Upper lobe of left lung (tissue), 4 donors: ENCODE measurements at regions not wholly inside any gene's neighbourhood (a gene's known extent, or its start where the extent isn't known, plus 50 kb on each side); places are given as distances from the start of the nearest gene placed in this dataset.

ENCODE experiments used
- POLR2A ChIP-seq, 4 donors: fragments of 450-650 bp; IDR thresholded peaks; one replicate each; pipeline ENCODE4 v1.5.1; 2016 to 2017; ENCODE audit warnings: antibody characterized with exemption in 4 of 4, mild to moderate bottlenecking in 2 of 4
- POLR2AphosphoS5 ChIP-seq, 2 donors: sonication (generic); formaldehyde crosslinking; IDR thresholded peaks; one replicate each; pipeline ENCODE4 v1.5.1; 2017; ENCODE audit warnings: antibody characterized with exemption in 2 of 2
- TF ChIP-seq, protein P1 (sequence below), 6 experiments: fragments of 450-650 bp in 4 of 6; fragments of 200-600 bp in 2 of 6; sonication (generic) in 2 of 6; IDR thresholded peaks; one replicate each; pipeline ENCODE4 v1.5.1; 2016 to 2019; ENCODE audit warnings: antibody characterized with exemption in 6 of 6

DNA sequence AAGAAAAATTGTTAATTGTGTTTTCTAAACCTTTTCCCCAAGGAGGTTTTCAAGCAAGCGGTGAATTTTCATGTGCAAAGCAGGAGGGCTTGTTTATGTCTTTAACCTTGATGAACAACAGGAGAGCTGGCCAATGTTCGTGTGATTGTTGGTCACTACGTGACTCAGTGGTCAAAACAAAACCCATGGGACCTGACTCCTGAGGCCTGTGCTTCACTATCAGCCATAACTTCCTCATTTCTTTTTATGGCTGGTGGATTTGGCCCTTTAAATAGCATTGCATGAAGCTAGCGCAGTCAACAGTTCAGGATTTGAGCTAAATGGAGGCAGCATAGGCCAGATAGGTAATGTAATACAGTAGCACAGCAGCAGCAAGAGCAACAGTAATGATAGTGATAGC is 80.5 kb downstream of the MID1IP1 start:
- no peak for TF ChIP-seq POLR2A (IDR thresholded peaks at IDR 0.05)
- TF ChIP-seq POLR2AphosphoS5 (IDR thresholded peaks at IDR 0.05), result no peak
- TF ChIP-seq, protein P1, sequence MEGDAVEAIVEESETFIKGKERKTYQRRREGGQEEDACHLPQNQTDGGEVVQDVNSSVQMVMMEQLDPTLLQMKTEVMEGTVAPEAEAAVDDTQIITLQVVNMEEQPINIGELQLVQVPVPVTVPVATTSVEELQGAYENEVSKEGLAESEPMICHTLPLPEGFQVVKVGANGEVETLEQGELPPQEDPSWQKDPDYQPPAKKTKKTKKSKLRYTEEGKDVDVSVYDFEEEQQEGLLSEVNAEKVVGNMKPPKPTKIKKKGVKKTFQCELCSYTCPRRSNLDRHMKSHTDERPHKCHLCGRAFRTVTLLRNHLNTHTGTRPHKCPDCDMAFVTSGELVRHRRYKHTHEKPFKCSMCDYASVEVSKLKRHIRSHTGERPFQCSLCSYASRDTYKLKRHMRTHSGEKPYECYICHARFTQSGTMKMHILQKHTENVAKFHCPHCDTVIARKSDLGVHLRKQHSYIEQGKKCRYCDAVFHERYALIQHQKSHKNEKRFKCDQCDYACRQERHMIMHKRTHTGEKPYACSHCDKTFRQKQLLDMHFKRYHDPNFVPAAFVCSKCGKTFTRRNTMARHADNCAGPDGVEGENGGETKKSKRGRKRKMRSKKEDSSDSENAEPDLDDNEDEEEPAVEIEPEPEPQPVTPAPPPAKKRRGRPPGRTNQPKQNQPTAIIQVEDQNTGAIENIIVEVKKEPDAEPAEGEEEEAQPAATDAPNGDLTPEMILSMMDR (IDR thresholded peaks at IDR 0.05), result no peak
